ENCODE measurements at regions not wholly inside any gene's neighbourhood (a gene's known extent, or its start where the extent isn't known, plus 50 kb on each side); places are given as distances from the start of the nearest gene placed in this dataset.

DNA sequence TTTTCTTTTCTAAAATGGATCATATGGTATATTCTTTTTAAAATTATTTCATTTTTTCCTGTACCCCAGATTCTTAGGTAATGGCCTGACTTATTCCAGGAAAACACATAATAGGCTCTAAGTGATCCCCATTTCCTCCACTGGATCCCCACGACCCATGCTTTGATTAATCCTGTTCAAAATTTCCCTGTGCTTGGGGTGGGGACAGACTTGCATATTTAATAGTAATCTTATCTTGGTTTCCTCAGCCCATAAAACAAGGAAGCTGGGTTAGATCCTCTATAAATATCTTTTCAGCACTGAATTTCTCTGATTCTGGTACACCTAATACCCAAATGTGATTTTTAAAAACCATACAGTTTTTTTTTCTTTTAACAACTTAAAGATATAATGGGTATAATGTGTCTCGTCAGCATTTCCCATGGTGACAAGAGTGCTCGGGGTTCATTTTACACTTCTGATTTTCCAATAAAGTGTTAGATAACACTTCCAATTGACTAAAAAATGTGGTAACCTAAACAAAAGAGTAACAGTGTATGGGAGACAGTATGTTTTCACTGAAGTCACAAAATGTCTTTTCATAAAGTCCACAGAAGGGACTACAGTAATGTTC is 693.5 kb upstream of the TENM3 start:
- TF ChIP-seq, protein P1, sequence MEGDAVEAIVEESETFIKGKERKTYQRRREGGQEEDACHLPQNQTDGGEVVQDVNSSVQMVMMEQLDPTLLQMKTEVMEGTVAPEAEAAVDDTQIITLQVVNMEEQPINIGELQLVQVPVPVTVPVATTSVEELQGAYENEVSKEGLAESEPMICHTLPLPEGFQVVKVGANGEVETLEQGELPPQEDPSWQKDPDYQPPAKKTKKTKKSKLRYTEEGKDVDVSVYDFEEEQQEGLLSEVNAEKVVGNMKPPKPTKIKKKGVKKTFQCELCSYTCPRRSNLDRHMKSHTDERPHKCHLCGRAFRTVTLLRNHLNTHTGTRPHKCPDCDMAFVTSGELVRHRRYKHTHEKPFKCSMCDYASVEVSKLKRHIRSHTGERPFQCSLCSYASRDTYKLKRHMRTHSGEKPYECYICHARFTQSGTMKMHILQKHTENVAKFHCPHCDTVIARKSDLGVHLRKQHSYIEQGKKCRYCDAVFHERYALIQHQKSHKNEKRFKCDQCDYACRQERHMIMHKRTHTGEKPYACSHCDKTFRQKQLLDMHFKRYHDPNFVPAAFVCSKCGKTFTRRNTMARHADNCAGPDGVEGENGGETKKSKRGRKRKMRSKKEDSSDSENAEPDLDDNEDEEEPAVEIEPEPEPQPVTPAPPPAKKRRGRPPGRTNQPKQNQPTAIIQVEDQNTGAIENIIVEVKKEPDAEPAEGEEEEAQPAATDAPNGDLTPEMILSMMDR (IDR thresholded peaks at IDR 0.05; ENCODE audit: borderline replicate concordance, extremely low read depth, low read length, poor library complexity, severe bottlenecking): no peak
- no peak for TF ChIP-seq EZH2 (IDR thresholded peaks at IDR 0.05; ENCODE audit: borderline replicate concordance, low read depth, low read length, severe bottlenecking)
